Left ventricle myocardium superior (tissue), 1 donor: ENCODE measurements at regions not wholly inside any gene's neighbourhood (a gene's known extent, or its start where the extent isn't known, plus 50 kb on each side); places are given as distances from the start of the nearest gene placed in this dataset.

Source experiments
- ATAC-seq: fragments of 200-7000 bp; cut with Tn5 transposase; one replicate; pipeline ENCODE4 v1.9.1; 2020; ENCODE audit warnings: mild to moderate bottlenecking, moderate library complexity
- DNase-seq: peaks from one replicate; pipeline ENCODE4 v3.0.0-alpha.2; 2020
- intact Hi-C: fragments of 100-400 bp; cut with micrococcal nuclease; formaldehyde crosslinking; loops from one replicate; pipeline ENCODE4 v1.11.0; 2022
- donor health status: DM: no; HTN: yes; CAD: no; lungs with severe emphysema.

- ATAC-seq, result peak; percentile 58
- intact Hi-C loops, result loop anchor here (10.0 kb wide), 1 partner anchor 320 kb away; the partner anchor contains the start of gene ETS2
- DNase-seq, result no peak
Observed at GRCh38 chr21:39124681-39125251, 58.5 kb downstream of the PSMG1 start.

GRCh38 chr21:39123375-39123774, 59.9 kb downstream of the PSMG1 start:
- no peak for DNase-seq
- intact Hi-C loops, result loop anchor here (10.0 kb wide), 1 partner anchor 319 kb away; the partner anchor contains the start of gene ETS2
- ATAC-seq, result no peak

- intact Hi-C loops, result loop anchor here (10.0 kb wide), 1 partner anchor 317 kb away; the partner anchor contains the start of gene ETS2
- ATAC-seq (no peak), DNase-seq (no peak)
Observed at GRCh38 chr21:39121600-39122355, 61.5 kb downstream of the PSMG1 start.

GRCh38 chr21:39120876-39121599, 62.2 kb downstream of the PSMG1 start:
- intact Hi-C loops, result loop anchor here (10.0 kb wide), 1 partner anchor 316 kb away; the partner anchor contains the start of gene ETS2
- ATAC-seq, result no peak
- no peak for DNase-seq

- ATAC-seq (no peak), DNase-seq (no peak)
- intact Hi-C loops, result loop anchor here (10.0 kb wide), 1 partner anchor 315 kb away; the partner anchor contains the start of gene ETS2
Observed at GRCh38 chr21:39119891-39120290, 63.4 kb downstream of the PSMG1 start.

GRCh38 chr21:39118604-39119215, 64.5 kb downstream of the PSMG1 start:
- DNase-seq (no peak), ATAC-seq (no peak)
- intact Hi-C loops, result no loop called here

- DNase-seq, result no peak
- intact Hi-C loops, result no loop called here
- ATAC-seq, result no peak
Observed at GRCh38 chr21:39118061-39118460, 65.2 kb downstream of the PSMG1 start.

GRCh38 chr21:39117440-39117970, 65.7 kb downstream of the PSMG1 start:
- no peak for ATAC-seq
- intact Hi-C loops, result no loop called here
- no peak for DNase-seq

GRCh38 chr21:39116761-39117439, 66.4 kb downstream of the PSMG1 start:
- no peak for DNase-seq
- intact Hi-C loops, result no loop called here
- ATAC-seq, result no peak

- ATAC-seq, result no peak
- intact Hi-C loops, result no loop called here
- DNase-seq, result no peak
Observed at GRCh38 chr21:39115576-39116235, 67.5 kb downstream of the PSMG1 start.

GRCh38 chr21:39114871-39115575, 68.2 kb downstream of the PSMG1 start:
- intact Hi-C loops, result no loop called here
- DNase-seq, result no peak
- no peak for ATAC-seq

- peak; percentile 50 for ATAC-seq
- intact Hi-C loops, result no loop called here
- DNase-seq, result no peak
Observed at GRCh38 chr21:39111931-39112550, 71.2 kb downstream of the PSMG1 start.

GRCh38 chr21:39110431-39110830, 72.8 kb downstream of the PSMG1 start:
- ATAC-seq (no peak), DNase-seq (no peak)
- intact Hi-C loops, result no loop called here

GRCh38 chr21:39109596-39110210, 73.5 kb downstream of the PSMG1 start:
- intact Hi-C loops, result no loop called here
- DNase-seq (no peak), ATAC-seq (no peak)

GRCh38 chr21:39109163-39109530, 74.1 kb downstream of the PSMG1 start:
- intact Hi-C loops, result no loop called here
- no peak for DNase-seq
- ATAC-seq, result no peak

GRCh38 chr21:39108291-39109162, 74.7 kb downstream of the PSMG1 start:
- ATAC-seq (no peak), DNase-seq (no peak)
- intact Hi-C loops, result no loop called here
